ENCODE measurements at regions not wholly inside any gene's neighbourhood (a gene's known extent, or its start where the extent isn't known, plus 50 kb on each side); places are given as distances from the start of the nearest gene placed in this dataset.

DNA sequence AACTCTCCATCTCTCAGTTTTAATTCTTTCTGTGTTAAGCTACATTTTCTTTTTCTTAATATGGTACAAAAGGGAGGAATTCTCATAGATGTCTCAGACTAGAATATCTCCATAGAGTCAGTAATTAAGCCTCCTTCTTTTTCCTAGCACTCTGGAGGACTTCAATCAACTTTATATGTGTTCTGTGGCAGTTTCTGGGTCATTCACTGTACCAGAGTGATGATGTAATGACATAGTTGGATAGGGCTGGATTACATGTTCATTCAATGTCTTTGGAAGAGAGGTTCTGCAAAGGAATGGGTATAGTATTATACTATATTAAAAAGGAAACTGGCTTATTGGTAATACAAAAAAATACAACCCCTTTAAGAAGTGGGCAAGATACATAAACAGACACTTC lies 318.3 kb upstream of the OPRM1 start:
- TF ChIP-seq, protein P1, sequence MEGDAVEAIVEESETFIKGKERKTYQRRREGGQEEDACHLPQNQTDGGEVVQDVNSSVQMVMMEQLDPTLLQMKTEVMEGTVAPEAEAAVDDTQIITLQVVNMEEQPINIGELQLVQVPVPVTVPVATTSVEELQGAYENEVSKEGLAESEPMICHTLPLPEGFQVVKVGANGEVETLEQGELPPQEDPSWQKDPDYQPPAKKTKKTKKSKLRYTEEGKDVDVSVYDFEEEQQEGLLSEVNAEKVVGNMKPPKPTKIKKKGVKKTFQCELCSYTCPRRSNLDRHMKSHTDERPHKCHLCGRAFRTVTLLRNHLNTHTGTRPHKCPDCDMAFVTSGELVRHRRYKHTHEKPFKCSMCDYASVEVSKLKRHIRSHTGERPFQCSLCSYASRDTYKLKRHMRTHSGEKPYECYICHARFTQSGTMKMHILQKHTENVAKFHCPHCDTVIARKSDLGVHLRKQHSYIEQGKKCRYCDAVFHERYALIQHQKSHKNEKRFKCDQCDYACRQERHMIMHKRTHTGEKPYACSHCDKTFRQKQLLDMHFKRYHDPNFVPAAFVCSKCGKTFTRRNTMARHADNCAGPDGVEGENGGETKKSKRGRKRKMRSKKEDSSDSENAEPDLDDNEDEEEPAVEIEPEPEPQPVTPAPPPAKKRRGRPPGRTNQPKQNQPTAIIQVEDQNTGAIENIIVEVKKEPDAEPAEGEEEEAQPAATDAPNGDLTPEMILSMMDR (conservative IDR thresholded peaks at IDR 0.05; ENCODE audit: low read length): no peak
- TF ChIP-seq EZH2phosphoT487 (IDR thresholded peaks at IDR 0.05; ENCODE audit: borderline replicate concordance, low read depth, low read length): no peak
